ENCODE measurements at regions not wholly inside any gene's neighbourhood (a gene's known extent, or its start where the extent isn't known, plus 50 kb on each side); places are given as distances from the start of the nearest gene placed in this dataset.
A peak's percentile ranks its signal among the peaks of the same experiment; 100 is the strongest.

- peak overlapping the region; percentile 22; the same call in 1 of the 2 replicates for H3K27ac ChIP-seq (ENCODE audit: low read depth, low read length)
- peaks cover 37% of the 10 kb centered on the region for H3F3A ChIP-seq (ENCODE audit: insufficient read depth)
- no peaks in the 10 kb centered on the region for H3K27me3 ChIP-seq (ENCODE audit: low read length)
- peaks cover 3% of the 10 kb centered on the region; the same call in 1 of the 2 replicates for H4K20me1 ChIP-seq (ENCODE audit: low read depth, low read length)
- H3K9ac ChIP-seq (ENCODE audit: low read length), result no peak overlapping the region
- no peak for TF ChIP-seq CTCF (IDR thresholded peaks at IDR 0.05; ENCODE audit: insufficient read depth, low read length, poor library complexity, severe bottlenecking)
- TF ChIP-seq EZH2phosphoT487 (conservative IDR thresholded peaks at IDR 0.05; ENCODE audit: low read length), result no peak
- H3K9me3 ChIP-seq (ENCODE audit: insufficient read depth, low read length), result no peaks in the 10 kb centered on the region
- no peak overlapping the region for H3K4me3 ChIP-seq (ENCODE audit: insufficient read depth, low read length, poor library complexity, severe bottlenecking)
- no peaks in the 10 kb centered on the region for H3K9me2 ChIP-seq (replicated peaks; ENCODE audit: insufficient read depth, low read length)
- H3K4me2 ChIP-seq (ENCODE audit: low read depth, low read length, poor library complexity, severe bottlenecking), result peak overlapping the region; percentile 100
- H3K36me3 ChIP-seq (ENCODE audit: low read length), result peaks cover 44% of the 10 kb centered on the region
- peaks cover 99% of the 10 kb centered on the region for H3K79me2 ChIP-seq (ENCODE audit: insufficient read depth, low read length)
- H2AFZ ChIP-seq (ENCODE audit: low read depth, low read length, severe bottlenecking), result no peak overlapping the region
Measured at GRCh38 chr1:198923993-198924392, 285.2 kb downstream of the PTPRC start.

GRCh38 chr1:198925567-198925966, 286.7 kb downstream of the PTPRC start:
- TF ChIP-seq EZH2phosphoT487 (conservative IDR thresholded peaks at IDR 0.05; ENCODE audit: low read length) (no peak), CTCF (IDR thresholded peaks at IDR 0.05; ENCODE audit: insufficient read depth, low read length, poor library complexity, severe bottlenecking) (no peak)
- Histone ChIP-seq H3K4me2 (ENCODE audit: low read depth, low read length, poor library complexity, severe bottlenecking) (peak overlapping the region; percentile 100), H3K4me3 (ENCODE audit: insufficient read depth, low read length, poor library complexity, severe bottlenecking) (no peak overlapping the region), H3K36me3 (ENCODE audit: low read length) (peaks cover 39% of the 10 kb centered on the region), H3F3A (ENCODE audit: insufficient read depth) (peaks cover 41% of the 10 kb centered on the region), H2AFZ (ENCODE audit: low read depth, low read length, severe bottlenecking) (no peak overlapping the region), H3K27ac (ENCODE audit: low read depth, low read length) (peak overlapping the region; percentile 43; the same call in 1 of the 2 replicates), H3K9ac (ENCODE audit: low read length) (no peak overlapping the region), H4K20me1 (ENCODE audit: low read depth, low read length) (peaks cover 3% of the 10 kb centered on the region; the same call in 1 of the 2 replicates), H3K79me2 (ENCODE audit: insufficient read depth, low read length) (peaks cover 99% of the 10 kb centered on the region), H3K9me2 (replicated peaks; ENCODE audit: insufficient read depth, low read length) (no peaks in the 10 kb centered on the region), H3K27me3 (ENCODE audit: low read length) (no peaks in the 10 kb centered on the region), H3K9me3 (ENCODE audit: insufficient read depth, low read length) (no peaks in the 10 kb centered on the region)

GRCh38 chr1:198927129-198927528, 288.3 kb downstream of the PTPRC start:
- Histone ChIP-seq H4K20me1 (ENCODE audit: low read depth, low read length) (peaks cover 3% of the 10 kb centered on the region; the same call in 1 of the 2 replicates), H3K9me3 (ENCODE audit: insufficient read depth, low read length) (no peaks in the 10 kb centered on the region), H3K9ac (ENCODE audit: low read length) (no peak overlapping the region), H3K27ac (ENCODE audit: low read depth, low read length) (peak overlapping the region; percentile 43), H3K27me3 (ENCODE audit: low read length) (no peaks in the 10 kb centered on the region), H3F3A (ENCODE audit: insufficient read depth) (peaks cover 40% of the 10 kb centered on the region), H3K36me3 (ENCODE audit: low read length) (peaks cover 32% of the 10 kb centered on the region), H3K79me2 (ENCODE audit: insufficient read depth, low read length) (peaks cover 99% of the 10 kb centered on the region), H3K9me2 (replicated peaks; ENCODE audit: insufficient read depth, low read length) (no peaks in the 10 kb centered on the region), H2AFZ (ENCODE audit: low read depth, low read length, severe bottlenecking) (no peak overlapping the region), H3K4me3 (ENCODE audit: insufficient read depth, low read length, poor library complexity, severe bottlenecking) (peak overlapping the region; percentile 25), H3K4me2 (ENCODE audit: low read depth, low read length, poor library complexity, severe bottlenecking) (peak overlapping the region; percentile 100)
- TF ChIP-seq EZH2phosphoT487 (conservative IDR thresholded peaks at IDR 0.05; ENCODE audit: low read length) (no peak), CTCF (IDR thresholded peaks at IDR 0.05; ENCODE audit: insufficient read depth, low read length, poor library complexity, severe bottlenecking) (no peak)
